SU-DHL-6 (cell line): ENCODE measurements at regions not wholly inside any gene's neighbourhood (a gene's known extent, or its start where the extent isn't known, plus 50 kb on each side); places are given as distances from the start of the nearest gene placed in this dataset.

Source experiments
- CTCF ChIP-seq: fragments of 200-600 bp; sonication (generic); IDR thresholded peaks from one replicate; pipeline ENCODE4 v1.5.1; 2017; ENCODE audit warnings: antibody characterized with exemption, mild to moderate bottlenecking, low read length, moderate library complexity; ENCODE audit not compliant: insufficient read depth, poor library complexity, severe bottlenecking
- EZH2phosphoT487 ChIP-seq: fragments of 200-600 bp; sonication (generic), shearing (Covaris generic); conservative IDR thresholded peaks from 2 replicates; pipeline ENCODE4 v1.6.1; 2018; ENCODE audit warnings: mild to moderate bottlenecking, antibody characterized with exemption, low read length, moderate library complexity, mixed read lengths

- TF ChIP-seq CTCF (no peak), EZH2phosphoT487 (no peak)
These were observed 251.7 kb upstream of the GNAI1 start for GRCh38 chr7:79882922-79883321.
